GM12892 (cell line): ENCODE measurements at regions not wholly inside any gene's neighbourhood (a gene's known extent, or its start where the extent isn't known, plus 50 kb on each side); places are given as distances from the start of the nearest gene placed in this dataset.

Experiments
- POLR2A ChIP-seq: IDR thresholded peaks from 2 replicates; pipeline ENCODE4 v1.6.1; 2011; ENCODE audit warnings: low read depth, low read length, control low read depth
- TAF1 ChIP-seq: IDR thresholded peaks from 2 replicates; pipeline ENCODE4 v1.6.1; 2011; ENCODE audit warnings: low read depth, mild to moderate bottlenecking, control low read depth, low read length, borderline replicate concordance

DNA sequence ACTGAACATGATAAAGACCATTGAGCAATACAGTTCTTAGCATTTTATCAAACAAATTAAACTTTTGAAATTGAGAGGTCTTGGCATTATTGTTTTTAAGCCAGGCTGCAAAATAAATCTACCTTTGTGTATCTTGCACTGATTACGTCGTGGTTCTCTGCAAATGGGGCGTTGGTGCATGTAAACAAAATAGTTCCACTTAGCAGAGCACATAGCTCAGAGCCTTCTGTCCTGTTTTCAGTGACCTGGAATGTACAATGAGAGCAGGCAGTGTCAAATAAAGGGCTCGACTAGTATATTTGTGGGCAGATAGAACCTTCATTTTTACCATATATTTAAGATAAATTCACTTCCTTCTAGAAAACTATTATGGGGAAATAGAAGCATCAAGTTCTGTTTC lies 333.9 kb upstream of the SMIM30 start:
- no peak for TF ChIP-seq POLR2A
- TF ChIP-seq TAF1, result no peak
